ENCODE measurements at regions not wholly inside any gene's neighbourhood (a gene's known extent, or its start where the extent isn't known, plus 50 kb on each side); places are given as distances from the start of the nearest gene placed in this dataset.

- TF ChIP-seq, protein P1, sequence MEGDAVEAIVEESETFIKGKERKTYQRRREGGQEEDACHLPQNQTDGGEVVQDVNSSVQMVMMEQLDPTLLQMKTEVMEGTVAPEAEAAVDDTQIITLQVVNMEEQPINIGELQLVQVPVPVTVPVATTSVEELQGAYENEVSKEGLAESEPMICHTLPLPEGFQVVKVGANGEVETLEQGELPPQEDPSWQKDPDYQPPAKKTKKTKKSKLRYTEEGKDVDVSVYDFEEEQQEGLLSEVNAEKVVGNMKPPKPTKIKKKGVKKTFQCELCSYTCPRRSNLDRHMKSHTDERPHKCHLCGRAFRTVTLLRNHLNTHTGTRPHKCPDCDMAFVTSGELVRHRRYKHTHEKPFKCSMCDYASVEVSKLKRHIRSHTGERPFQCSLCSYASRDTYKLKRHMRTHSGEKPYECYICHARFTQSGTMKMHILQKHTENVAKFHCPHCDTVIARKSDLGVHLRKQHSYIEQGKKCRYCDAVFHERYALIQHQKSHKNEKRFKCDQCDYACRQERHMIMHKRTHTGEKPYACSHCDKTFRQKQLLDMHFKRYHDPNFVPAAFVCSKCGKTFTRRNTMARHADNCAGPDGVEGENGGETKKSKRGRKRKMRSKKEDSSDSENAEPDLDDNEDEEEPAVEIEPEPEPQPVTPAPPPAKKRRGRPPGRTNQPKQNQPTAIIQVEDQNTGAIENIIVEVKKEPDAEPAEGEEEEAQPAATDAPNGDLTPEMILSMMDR (IDR thresholded peaks at IDR 0.05) = no peak
- no peak overlapping the region for H3K4me3 Mint-ChIP-seq
These were observed 547.9 kb downstream of the DTWD2 start for GRCh38 chr5:118440496-118440895.

DNA sequence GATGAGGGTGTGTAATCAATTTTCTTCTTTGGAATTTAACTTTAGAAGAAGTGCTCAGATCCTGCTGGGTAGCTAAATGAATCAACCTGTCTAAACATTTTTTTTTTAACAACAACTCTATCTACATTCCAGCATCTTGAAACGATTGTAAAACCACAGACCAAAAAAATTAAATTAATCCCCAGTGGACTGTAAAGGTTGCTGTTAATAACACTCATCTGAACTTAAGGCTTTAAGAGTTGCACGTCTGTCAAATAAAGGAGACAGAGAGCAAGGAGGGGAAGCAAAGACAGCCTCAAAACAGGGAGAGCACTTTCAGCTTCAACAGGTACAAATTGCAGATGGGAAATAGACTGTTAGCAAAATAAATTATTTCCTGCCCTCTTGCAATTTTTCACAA, 548.5 kb downstream of the DTWD2 start:
- Histone ChIP-seq H3K27me3 (ENCODE audit: control insufficient read depth, insufficient read depth, low read length) (no peaks in the 10 kb centered on the region), H3K4me1 (ENCODE audit: control insufficient read depth, insufficient read depth, low read length) (no peaks in the 10 kb centered on the region), H3K4me3 (ENCODE audit: low read length) (no peak overlapping the region), H3K36me3 (ENCODE audit: control insufficient read depth, insufficient read depth, low read length) (no peaks in the 10 kb centered on the region), H3K27ac (ENCODE audit: low read length) (no peak overlapping the region), H3K9me3 (ENCODE audit: control insufficient read depth, insufficient read depth, low read length) (no peaks in the 10 kb centered on the region)
- Mint-ChIP-seq H3K4me3 (no peak overlapping the region), H3K4me1 (no peaks in the 10 kb centered on the region), H3K27me3 (ENCODE audit: low read depth in 2 of 2) (no peaks in the 10 kb centered on the region), H3K36me3 (no peaks in the 10 kb centered on the region), H3K9me3 (peaks cover 0 to 4% of the 10 kb centered on the region in 2 donors), H3K27ac (no peak overlapping the region)
- WGBS (ENCODE audit: insufficient coverage) = 9% methylated on average over 2 of the region's 2 CpGs
- no peak for ATAC-seq
- intact Hi-C loops (cut with micrococcal nuclease) = no loop called here
- no peak for DNase-seq
- TF ChIP-seq, protein P1 (IDR thresholded peaks at IDR 0.05) = no peak

More at GRCh38 chr5:118440496-118440895, 547.9 kb downstream of the DTWD2 start:
- Mint-ChIP-seq H3K9me3 (peaks cover 3 to 4% of the 10 kb centered on the region in 2 donors), H3K36me3 (no peaks in the 10 kb centered on the region), H3K27ac (no peak overlapping the region), H3K4me1 (no peaks in the 10 kb centered on the region), H3K27me3 (ENCODE audit: low read depth in 2 of 2) (no peaks in the 10 kb centered on the region)
- Histone ChIP-seq H3K4me3 (ENCODE audit: low read length) (no peak overlapping the region), H3K27ac (ENCODE audit: low read length) (no peak overlapping the region), H3K36me3 (ENCODE audit: control insufficient read depth, insufficient read depth, low read length) (no peaks in the 10 kb centered on the region), H3K9me3 (ENCODE audit: control insufficient read depth, insufficient read depth, low read length) (no peaks in the 10 kb centered on the region), H3K27me3 (ENCODE audit: control insufficient read depth, insufficient read depth, low read length) (no peaks in the 10 kb centered on the region), H3K4me1 (ENCODE audit: control insufficient read depth, insufficient read depth, low read length) (no peaks in the 10 kb centered on the region)
- intact Hi-C loops (cut with micrococcal nuclease) = no loop called here
- WGBS (ENCODE audit: insufficient coverage) = 87% methylated on average over 5 of the region's 5 CpGs
- ATAC-seq (no peak), DNase-seq (no peak)

GRCh38 chr5:118435131-118435530, 553.2 kb downstream of the DTWD2 start:
- Histone ChIP-seq H3K4me3 (ENCODE audit: low read length) (no peak overlapping the region), H3K27ac (ENCODE audit: low read length) (no peak overlapping the region), H3K9me3 (ENCODE audit: control insufficient read depth, insufficient read depth, low read length) (no peaks in the 10 kb centered on the region), H3K36me3 (ENCODE audit: control insufficient read depth, insufficient read depth, low read length) (no peaks in the 10 kb centered on the region), H3K27me3 (ENCODE audit: control insufficient read depth, insufficient read depth, low read length) (no peaks in the 10 kb centered on the region), H3K4me1 (ENCODE audit: control insufficient read depth, insufficient read depth, low read length) (no peaks in the 10 kb centered on the region)
- Mint-ChIP-seq H3K27me3 (ENCODE audit: low read depth in 2 of 2) (no peaks in the 10 kb centered on the region), H3K4me1 (no peaks in the 10 kb centered on the region), H3K27ac (no peak overlapping the region), H3K9me3 (peaks cover 0 to 4% of the 10 kb centered on the region in 2 donors), H3K4me3 (no peak overlapping the region), H3K36me3 (no peaks in the 10 kb centered on the region)
- TF ChIP-seq, protein P1 (IDR thresholded peaks at IDR 0.05) = no peak
- 92% methylated on average over 1 of the region's 4 CpGs for WGBS (ENCODE audit: insufficient coverage)
- no peak for ATAC-seq
- DNase-seq = no peak
- intact Hi-C loops (cut with micrococcal nuclease) = no loop called here

- no peaks in the 10 kb centered on the region for H3K27me3 Mint-ChIP-seq (ENCODE audit: low read depth in 2 of 2)
- Histone ChIP-seq H3K27me3 (ENCODE audit: control insufficient read depth, insufficient read depth, low read length) (no peaks in the 10 kb centered on the region), H3K9me3 (ENCODE audit: control insufficient read depth, insufficient read depth, low read length) (no peaks in the 10 kb centered on the region), H3K4me3 (ENCODE audit: low read length) (no peak overlapping the region), H3K36me3 (ENCODE audit: control insufficient read depth, insufficient read depth, low read length) (no peaks in the 10 kb centered on the region), H3K27ac (ENCODE audit: low read length) (no peak overlapping the region), H3K4me1 (ENCODE audit: control insufficient read depth, insufficient read depth, low read length) (no peaks in the 10 kb centered on the region)
- TF ChIP-seq, protein P1 (IDR thresholded peaks at IDR 0.05) = no peak
- WGBS (ENCODE audit: insufficient coverage) = 84% methylated on average over 2 of the region's 2 CpGs
- H3K27ac Mint-ChIP-seq = no peak overlapping the region
- peaks cover 0 to 4% of the 10 kb centered on the region in 2 donors for H3K9me3 Mint-ChIP-seq
- DNase-seq = no peak
- no peaks in the 10 kb centered on the region for H3K4me1 Mint-ChIP-seq
- H3K4me3 Mint-ChIP-seq = no peak overlapping the region
- no peak for ATAC-seq
- intact Hi-C loops (cut with micrococcal nuclease) = no loop called here
- H3K36me3 Mint-ChIP-seq = no peaks in the 10 kb centered on the region
These were observed 553.8 kb downstream of the DTWD2 start for GRCh38 chr5:118434522-118434921.
